ENCODE measurements at regions not wholly inside any gene's neighbourhood (a gene's known extent, or its start where the extent isn't known, plus 50 kb on each side); places are given as distances from the start of the nearest gene placed in this dataset.

GRCh38 chr4:57676394-57676793, 566.2 kb upstream of the IGFBP7 start:
- in situ Hi-C loops (cut with HindIII; ENCODE audit: low sequenced_read_pairs) = no loop called here
- DNase-seq (ENCODE audit: low spot score) = no peak

DNA sequence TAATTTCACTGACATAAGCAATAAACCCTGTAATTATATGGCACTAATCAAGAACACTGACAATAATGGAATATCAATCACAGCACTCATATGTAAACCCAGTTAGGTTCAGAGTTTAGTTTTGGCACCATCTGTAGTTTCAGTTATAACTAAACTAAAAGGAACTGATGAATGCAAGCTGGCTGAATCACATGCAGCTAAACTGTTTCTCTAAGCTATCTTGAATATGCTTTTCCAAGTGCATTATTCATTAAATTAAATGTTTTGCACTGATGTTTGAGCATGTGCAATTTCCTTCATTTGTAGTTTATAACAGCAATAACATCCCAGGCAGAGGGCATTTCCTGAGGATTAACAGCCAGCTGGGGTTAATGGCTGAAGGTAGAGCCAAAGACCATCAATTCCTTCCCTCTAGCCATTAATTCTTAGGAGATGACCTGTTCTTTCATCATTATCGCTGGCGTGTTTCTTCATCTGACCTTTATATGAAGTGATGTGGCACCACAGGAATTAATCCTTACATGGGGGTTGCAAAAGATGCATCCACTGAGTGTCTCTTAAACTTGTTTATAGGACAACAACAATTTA, 562.8 kb upstream of the IGFBP7 start:
- DNase-seq (ENCODE audit: low spot score) = no peak
- in situ Hi-C loops (cut with HindIII; ENCODE audit: low sequenced_read_pairs) = no loop called here

DNA sequence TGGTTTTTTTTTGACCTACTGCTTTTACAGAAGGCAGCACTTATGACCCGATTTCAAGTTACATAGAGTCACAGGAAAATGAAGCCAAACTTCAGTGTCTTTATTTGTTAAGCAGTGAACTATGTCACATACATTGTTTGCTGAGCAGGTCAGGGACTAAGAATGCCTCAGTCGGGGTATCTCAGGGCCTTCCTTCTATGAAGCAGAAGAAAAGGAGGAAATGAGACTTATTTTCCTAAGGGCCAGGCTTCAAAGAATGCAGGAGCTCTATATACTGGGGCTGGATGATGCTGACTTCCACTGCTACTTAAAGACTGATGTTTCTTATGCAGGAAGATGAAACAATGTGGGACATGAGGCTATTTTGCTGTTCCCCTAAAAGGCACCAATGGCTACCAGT, 558.4 kb upstream of the IGFBP7 start:
- in situ Hi-C loops (cut with HindIII; ENCODE audit: low sequenced_read_pairs) = no loop called here
- no peak for DNase-seq (ENCODE audit: low spot score)

GRCh38 chr4:57665806-57666205, 555.6 kb upstream of the IGFBP7 start:
- in situ Hi-C loops (cut with HindIII; ENCODE audit: low sequenced_read_pairs) = no loop called here
- DNase-seq (ENCODE audit: low spot score) = no peak

DNA sequence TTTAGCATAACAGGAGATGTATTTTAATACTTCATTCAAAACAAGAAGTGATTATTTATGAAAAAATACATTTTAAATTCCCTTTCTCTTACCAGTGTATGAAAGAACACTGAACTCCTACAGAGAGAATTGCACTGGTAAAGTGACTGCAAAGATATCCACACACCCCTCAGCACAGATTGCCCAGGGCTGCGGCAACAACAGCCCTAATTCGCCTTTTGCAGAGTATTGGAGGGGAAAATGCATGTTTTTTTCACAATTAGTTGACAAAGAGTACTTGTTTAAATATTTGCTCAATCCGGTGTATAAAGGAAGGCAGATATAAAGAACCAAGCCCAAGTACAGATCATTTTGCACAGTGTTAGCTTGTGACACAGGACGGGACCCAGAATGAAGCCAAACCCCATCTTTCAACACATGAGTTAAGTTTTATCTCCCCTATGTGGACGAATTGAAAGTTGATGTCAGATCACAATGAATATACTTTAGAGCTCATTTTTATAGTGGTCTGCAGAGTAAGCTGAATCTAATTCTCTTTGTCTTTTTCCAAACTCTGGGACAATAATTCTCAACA, 551.4 kb upstream of the IGFBP7 start:
- in situ Hi-C loops (cut with HindIII; ENCODE audit: low sequenced_read_pairs) = no loop called here
- DNase-seq (ENCODE audit: low spot score) = no peak

- in situ Hi-C loops (cut with HindIII; ENCODE audit: low sequenced_read_pairs) = no loop called here
Observed at GRCh38 chr4:57658673-57659072, 548.5 kb upstream of the IGFBP7 start.

DNA sequence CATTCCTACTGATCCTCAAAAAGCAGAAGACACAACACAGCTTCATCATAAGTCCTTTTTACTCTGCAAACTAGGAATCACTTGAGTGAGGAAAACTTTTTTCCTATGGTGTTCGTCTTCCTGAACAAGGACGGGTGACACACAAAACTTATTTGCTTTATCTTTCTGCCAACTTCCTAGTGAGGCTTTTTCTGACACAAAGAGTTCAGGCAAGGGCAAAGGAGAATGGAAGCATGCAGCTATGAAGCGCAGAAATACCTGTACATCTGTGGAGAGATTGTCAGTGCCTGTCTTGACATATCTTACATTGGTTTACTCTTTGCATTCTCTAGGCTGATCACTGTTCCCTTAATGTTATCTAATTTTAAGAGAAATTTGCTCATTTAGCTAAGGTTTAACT, 548.0 kb upstream of the IGFBP7 start:
- no peak for DNase-seq (ENCODE audit: low spot score)

More at GRCh38 chr4:57658673-57659072, 548.5 kb upstream of the IGFBP7 start:
- no peak for DNase-seq (ENCODE audit: low spot score)

GRCh38 chr4:57655342-57655741, 545.2 kb upstream of the IGFBP7 start:
- DNase-seq (ENCODE audit: low spot score) = no peak
- in situ Hi-C loops (cut with HindIII; ENCODE audit: low sequenced_read_pairs) = no loop called here

More for the DNA sequence above, 548.0 kb upstream of the IGFBP7 start:
- in situ Hi-C loops (cut with HindIII; ENCODE audit: low sequenced_read_pairs) = no loop called here

- in situ Hi-C loops (cut with HindIII; ENCODE audit: low sequenced_read_pairs) = no loop called here
- no peak for DNase-seq (ENCODE audit: low spot score)
Observed at GRCh38 chr4:57652779-57653178, 542.6 kb upstream of the IGFBP7 start.

DNA sequence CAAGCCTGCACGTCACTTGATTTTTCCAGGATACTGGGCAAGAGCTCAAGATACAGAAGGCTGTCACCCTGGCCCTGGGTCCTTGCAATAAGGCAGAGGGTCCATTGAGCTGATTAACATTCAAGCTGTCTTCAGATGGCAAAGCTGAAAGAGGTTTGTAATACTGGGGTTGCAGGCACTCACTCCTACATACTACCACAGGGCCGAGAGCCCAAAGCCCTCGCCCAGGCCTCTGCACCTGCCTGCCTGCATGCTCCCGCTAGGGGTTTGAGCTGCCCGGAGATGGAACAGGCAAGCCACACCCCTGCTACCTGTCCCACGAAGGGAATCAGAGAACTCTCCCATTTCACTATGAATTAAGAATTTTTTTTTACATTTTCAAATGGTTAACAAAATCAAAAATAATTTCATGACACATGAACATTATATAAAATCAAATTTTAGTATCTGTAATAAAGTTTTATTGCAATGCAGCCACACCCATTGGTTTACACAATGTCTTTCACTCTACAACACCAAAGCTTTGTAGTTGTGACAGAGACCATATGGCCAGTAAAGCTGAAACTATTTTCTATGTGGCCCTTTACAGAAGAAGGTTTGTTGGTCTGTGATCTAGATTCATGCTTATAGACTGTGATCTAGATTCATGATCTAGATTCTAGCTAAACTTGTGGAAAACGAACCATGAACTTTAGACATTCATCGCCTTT, 530.4 kb upstream of the IGFBP7 start:
- in situ Hi-C loops (cut with HindIII; ENCODE audit: low sequenced_read_pairs) = no loop called here
- DNase-seq (ENCODE audit: low spot score) = no peak

GRCh38 chr4:57639561-57640382, 529.6 kb upstream of the IGFBP7 start:
- DNase-seq (ENCODE audit: low spot score) = no peak
- in situ Hi-C loops (cut with HindIII; ENCODE audit: low sequenced_read_pairs) = no loop called here

GRCh38 chr4:57635910-57636309, 525.7 kb upstream of the IGFBP7 start:
- in situ Hi-C loops (cut with HindIII; ENCODE audit: low sequenced_read_pairs) = no loop called here

GRCh38 chr4:57633212-57633859, 523.2 kb upstream of the IGFBP7 start:
- in situ Hi-C loops (cut with HindIII; ENCODE audit: low sequenced_read_pairs) = no loop called here
- no peak for DNase-seq (ENCODE audit: low spot score)

More at GRCh38 chr4:57635910-57636309, 525.7 kb upstream of the IGFBP7 start:
- no peak for DNase-seq (ENCODE audit: low spot score)

- in situ Hi-C loops (cut with HindIII; ENCODE audit: low sequenced_read_pairs) = no loop called here
Observed at GRCh38 chr4:57632564-57632963, 522.4 kb upstream of the IGFBP7 start.

DNA sequence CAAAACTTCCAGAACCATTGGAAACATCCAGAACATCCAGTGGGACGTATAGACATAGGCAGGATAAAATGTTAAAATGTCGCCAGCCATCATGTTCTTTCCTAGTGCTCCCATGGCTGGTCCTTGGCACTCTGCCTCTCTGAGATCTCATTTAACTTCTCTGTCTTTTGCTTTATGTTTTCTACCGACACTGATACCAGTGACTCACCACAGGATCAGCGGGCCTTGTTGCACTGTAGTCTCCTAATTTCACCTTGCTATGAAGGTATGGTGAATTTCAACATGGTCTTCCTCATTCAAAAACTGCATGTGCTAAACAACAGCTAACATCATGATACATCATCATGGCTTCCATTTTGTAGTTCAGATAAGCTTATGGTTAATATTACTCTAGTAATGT, 521.0 kb upstream of the IGFBP7 start:
- DNase-seq (ENCODE audit: low spot score) = no peak
- in situ Hi-C loops (cut with HindIII; ENCODE audit: low sequenced_read_pairs) = no loop called here

More at GRCh38 chr4:57632564-57632963, 522.4 kb upstream of the IGFBP7 start:
- no peak for DNase-seq (ENCODE audit: low spot score)

- DNase-seq (ENCODE audit: low spot score) = no peak
Observed at GRCh38 chr4:57628004-57628403, 517.8 kb upstream of the IGFBP7 start.

DNA sequence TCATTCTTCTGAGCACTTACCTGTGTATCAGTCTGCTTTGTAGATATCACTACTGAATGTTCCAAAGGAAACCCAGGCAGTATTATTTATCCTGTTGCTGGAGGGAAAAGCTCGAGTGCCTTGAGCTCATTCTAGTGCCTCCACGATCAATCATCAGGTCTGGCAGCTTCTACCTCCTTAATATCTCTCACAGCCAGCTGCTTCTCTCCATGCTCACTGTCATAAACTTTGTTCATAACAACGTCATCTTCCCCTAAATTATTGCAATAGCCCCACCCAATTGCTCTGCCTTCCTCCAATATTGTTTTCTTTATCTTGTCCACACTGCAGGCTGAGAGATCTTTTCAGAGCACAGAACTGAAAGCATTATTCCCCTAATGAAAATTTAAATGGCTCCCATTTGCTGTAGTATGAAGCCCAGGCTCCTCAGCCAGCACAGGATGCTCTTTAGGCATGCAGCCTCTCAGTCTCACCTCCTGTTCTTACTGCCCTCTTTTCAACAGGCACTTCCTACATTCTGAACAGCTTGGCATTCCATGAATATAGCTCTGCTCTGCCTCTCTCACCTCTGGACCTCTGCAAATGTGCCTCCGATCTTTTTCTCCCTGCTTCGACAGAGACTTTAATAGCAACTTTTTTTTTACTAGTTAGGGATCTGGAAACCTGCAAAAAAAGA, 504.2 kb upstream of the IGFBP7 start:
- no peak for DNase-seq (ENCODE audit: low spot score)
- in situ Hi-C loops (cut with HindIII; ENCODE audit: low sequenced_read_pairs) = no loop called here

More at GRCh38 chr4:57628004-57628403, 517.8 kb upstream of the IGFBP7 start:
- in situ Hi-C loops (cut with HindIII; ENCODE audit: low sequenced_read_pairs) = no loop called here

- in situ Hi-C loops (cut with HindIII; ENCODE audit: low sequenced_read_pairs) = no loop called here
- DNase-seq (ENCODE audit: low spot score) = no peak
Observed at GRCh38 chr4:57612279-57612678, 502.1 kb upstream of the IGFBP7 start.

Measured in G401 (cell line).